Neural progenitor cell (in vitro differentiated cells): ENCODE measurements at regions not wholly inside any gene's neighbourhood (a gene's known extent, or its start where the extent isn't known, plus 50 kb on each side); places are given as distances from the start of the nearest gene placed in this dataset.

ENCODE experiments used
- CTCF ChIP-seq: fragments of 200-600 bp; sonication (generic); IDR thresholded peaks from 2 replicates; pipeline ENCODE4 v1.5.1; 2017; ENCODE audit warnings: antibody characterized with exemption, mild to moderate bottlenecking
- EZH2 ChIP-seq: fragments of 200-600 bp; sonication (generic); IDR thresholded peaks from 2 replicates; pipeline ENCODE4 v1.6.1; 2017; ENCODE audit warnings: antibody characterized with exemption, mild to moderate bottlenecking, moderate library complexity

GRCh38 chr21:36246080-36246631 is 73.8 kb upstream of the MORC3 start:
- TF ChIP-seq CTCF (no peak), EZH2 (no peak)
